Liver (tissue), 3 donors: ENCODE measurements at regions not wholly inside any gene's neighbourhood (a gene's known extent, or its start where the extent isn't known, plus 50 kb on each side); places are given as distances from the start of the nearest gene placed in this dataset.

Experiments used
- GABPA ChIP-seq, 2 donors: IDR thresholded peaks in 1 of 2; conservative IDR thresholded peaks in 1 of 2; 2 replicates each; pipeline ENCODE4 v1.6.1; 2016; ENCODE audit warnings: antibody characterized with exemption in 2 of 2, mild to moderate bottlenecking in 1 of 2, moderate library complexity in 1 of 2
- JUND ChIP-seq, 2 donors: IDR thresholded peaks; 2 replicates each; pipeline ENCODE4 v1.6.1; 2016; ENCODE audit warnings: antibody characterized with exemption in 2 of 2
- TF ChIP-seq, protein P1 (sequence below): fragments of 150-350 bp; IDR thresholded peaks from 2 replicates; pipeline ENCODE4 v1.5.1; 2017; ENCODE audit warnings: improper control_type of control experiment, low read depth, low read length; ENCODE audit not compliant: missing input control
- TF ChIP-seq, protein P2 (sequence below): IDR thresholded peaks from 2 replicates; pipeline ENCODE4 v1.6.1; 2016; ENCODE audit warnings: antibody characterized with exemption, mild to moderate bottlenecking
- donor health status: healthy.
- donor health status: healthy.

- TF ChIP-seq JUND (IDR thresholded peaks at IDR 0.05) (no peak), GABPA (IDR thresholded peaks at IDR 0.05 in 1 of 2, conservative IDR thresholded peaks at IDR 0.05 in 1 of 2) (no peak)
- TF ChIP-seq, protein P1, sequence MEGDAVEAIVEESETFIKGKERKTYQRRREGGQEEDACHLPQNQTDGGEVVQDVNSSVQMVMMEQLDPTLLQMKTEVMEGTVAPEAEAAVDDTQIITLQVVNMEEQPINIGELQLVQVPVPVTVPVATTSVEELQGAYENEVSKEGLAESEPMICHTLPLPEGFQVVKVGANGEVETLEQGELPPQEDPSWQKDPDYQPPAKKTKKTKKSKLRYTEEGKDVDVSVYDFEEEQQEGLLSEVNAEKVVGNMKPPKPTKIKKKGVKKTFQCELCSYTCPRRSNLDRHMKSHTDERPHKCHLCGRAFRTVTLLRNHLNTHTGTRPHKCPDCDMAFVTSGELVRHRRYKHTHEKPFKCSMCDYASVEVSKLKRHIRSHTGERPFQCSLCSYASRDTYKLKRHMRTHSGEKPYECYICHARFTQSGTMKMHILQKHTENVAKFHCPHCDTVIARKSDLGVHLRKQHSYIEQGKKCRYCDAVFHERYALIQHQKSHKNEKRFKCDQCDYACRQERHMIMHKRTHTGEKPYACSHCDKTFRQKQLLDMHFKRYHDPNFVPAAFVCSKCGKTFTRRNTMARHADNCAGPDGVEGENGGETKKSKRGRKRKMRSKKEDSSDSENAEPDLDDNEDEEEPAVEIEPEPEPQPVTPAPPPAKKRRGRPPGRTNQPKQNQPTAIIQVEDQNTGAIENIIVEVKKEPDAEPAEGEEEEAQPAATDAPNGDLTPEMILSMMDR = no peak
- TF ChIP-seq, protein P2, sequence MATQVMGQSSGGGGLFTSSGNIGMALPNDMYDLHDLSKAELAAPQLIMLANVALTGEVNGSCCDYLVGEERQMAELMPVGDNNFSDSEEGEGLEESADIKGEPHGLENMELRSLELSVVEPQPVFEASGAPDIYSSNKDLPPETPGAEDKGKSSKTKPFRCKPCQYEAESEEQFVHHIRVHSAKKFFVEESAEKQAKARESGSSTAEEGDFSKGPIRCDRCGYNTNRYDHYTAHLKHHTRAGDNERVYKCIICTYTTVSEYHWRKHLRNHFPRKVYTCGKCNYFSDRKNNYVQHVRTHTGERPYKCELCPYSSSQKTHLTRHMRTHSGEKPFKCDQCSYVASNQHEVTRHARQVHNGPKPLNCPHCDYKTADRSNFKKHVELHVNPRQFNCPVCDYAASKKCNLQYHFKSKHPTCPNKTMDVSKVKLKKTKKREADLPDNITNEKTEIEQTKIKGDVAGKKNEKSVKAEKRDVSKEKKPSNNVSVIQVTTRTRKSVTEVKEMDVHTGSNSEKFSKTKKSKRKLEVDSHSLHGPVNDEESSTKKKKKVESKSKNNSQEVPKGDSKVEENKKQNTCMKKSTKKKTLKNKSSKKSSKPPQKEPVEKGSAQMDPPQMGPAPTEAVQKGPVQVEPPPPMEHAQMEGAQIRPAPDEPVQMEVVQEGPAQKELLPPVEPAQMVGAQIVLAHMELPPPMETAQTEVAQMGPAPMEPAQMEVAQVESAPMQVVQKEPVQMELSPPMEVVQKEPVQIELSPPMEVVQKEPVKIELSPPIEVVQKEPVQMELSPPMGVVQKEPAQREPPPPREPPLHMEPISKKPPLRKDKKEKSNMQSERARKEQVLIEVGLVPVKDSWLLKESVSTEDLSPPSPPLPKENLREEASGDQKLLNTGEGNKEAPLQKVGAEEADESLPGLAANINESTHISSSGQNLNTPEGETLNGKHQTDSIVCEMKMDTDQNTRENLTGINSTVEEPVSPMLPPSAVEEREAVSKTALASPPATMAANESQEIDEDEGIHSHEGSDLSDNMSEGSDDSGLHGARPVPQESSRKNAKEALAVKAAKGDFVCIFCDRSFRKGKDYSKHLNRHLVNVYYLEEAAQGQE = no peak
Measured at GRCh38 chr9:78552802-78553201, 255.9 kb downstream of the PSAT1 start.
